NT2/D1 (cell line): ENCODE measurements at regions not wholly inside any gene's neighbourhood (a gene's known extent, or its start where the extent isn't known, plus 50 kb on each side); places are given as distances from the start of the nearest gene placed in this dataset.

Experiments used
- YY1 ChIP-seq: IDR thresholded peaks from 2 replicates; pipeline ENCODE4 v1.6.1; 2011; ENCODE audit not compliant: insufficient read length, insufficient read depth
- ZNF274 ChIP-seq: IDR thresholded peaks from 2 replicates; pipeline ENCODE4 v1.6.1; 2011; ENCODE audit warnings: mild to moderate bottlenecking, low read depth, low read length

DNA sequence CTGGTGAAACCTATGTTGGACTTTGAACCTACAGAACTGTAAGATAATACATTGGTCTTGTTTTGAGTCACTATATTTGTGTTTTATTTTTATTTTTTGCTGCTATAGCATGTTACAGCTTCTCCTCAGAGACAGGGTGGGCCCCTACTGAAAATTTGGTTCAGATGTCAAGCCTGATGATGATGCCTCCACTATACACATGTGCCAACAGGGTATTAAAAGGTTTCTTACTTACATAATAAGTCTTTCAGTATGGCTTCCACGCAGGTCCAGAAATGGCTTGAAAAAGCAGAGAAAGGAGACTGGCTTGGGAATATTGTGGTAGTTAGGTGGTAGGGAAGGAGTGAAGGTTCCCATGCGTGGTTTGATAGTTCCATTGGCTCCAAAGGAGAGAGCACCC is 52.9 kb upstream of the ELAC2 start:
- no peak for TF ChIP-seq ZNF274
- TF ChIP-seq YY1 = no peak
